CD1c-positive myeloid dendritic cell (primary cell): ENCODE measurements at regions not wholly inside any gene's neighbourhood (a gene's known extent, or its start where the extent isn't known, plus 50 kb on each side); places are given as distances from the start of the nearest gene placed in this dataset.

Experiments used
- DNase-seq: peaks from one replicate; pipeline ENCODE4 v3.0.0-alpha.2; 2016; ENCODE audit errors: extremely low spot score

- DNase-seq, result no peak
Observed at GRCh38 chr3:106214641-106215040, 345.8 kb upstream of the CBLB start.

- no peak for DNase-seq
Observed at GRCh38 chr3:106215047-106215446, 346.2 kb upstream of the CBLB start.

GRCh38 chr3:106217745-106218144 is 348.9 kb upstream of the CBLB start:
- no peak for DNase-seq

- DNase-seq, result no peak
Observed at GRCh38 chr3:106227068-106227467, 358.3 kb upstream of the CBLB start.

- no peak for DNase-seq
Observed at GRCh38 chr3:106228271-106228670, 359.5 kb upstream of the CBLB start.

- DNase-seq, result no peak
Observed at GRCh38 chr3:106229495-106230278, 360.9 kb upstream of the CBLB start.

GRCh38 chr3:106231086-106231485 is 362.3 kb upstream of the CBLB start:
- no peak for DNase-seq

- DNase-seq, result no peak
Observed at GRCh38 chr3:106232956-106233355, 364.1 kb upstream of the CBLB start.

GRCh38 chr3:106239195-106239697 is 370.4 kb upstream of the CBLB start:
- DNase-seq, result no peak

GRCh38 chr3:106241593-106241992 is 372.8 kb upstream of the CBLB start:
- no peak for DNase-seq

GRCh38 chr3:106242781-106243180 is 374.0 kb upstream of the CBLB start:
- DNase-seq, result no peak

- DNase-seq, result no peak
Observed at GRCh38 chr3:106245400-106245799, 376.6 kb upstream of the CBLB start.

- DNase-seq, result no peak
Observed at GRCh38 chr3:106247902-106248684, 379.3 kb upstream of the CBLB start.

GRCh38 chr3:106249159-106249558 is 380.3 kb upstream of the CBLB start:
- no peak for DNase-seq

GRCh38 chr3:106249981-106250380 is 381.2 kb upstream of the CBLB start:
- no peak for DNase-seq

- no peak for DNase-seq
Observed at GRCh38 chr3:106251160-106251892, 382.5 kb upstream of the CBLB start.

GRCh38 chr3:106255870-106256248 is 387.0 kb upstream of the CBLB start:
- DNase-seq, result no peak

- DNase-seq, result no peak
Observed at GRCh38 chr3:106256249-106256957, 387.6 kb upstream of the CBLB start.

GRCh38 chr3:106257172-106257571 is 388.4 kb upstream of the CBLB start:
- no peak for DNase-seq

GRCh38 chr3:106261396-106261795 is 392.6 kb upstream of the CBLB start:
- DNase-seq, result no peak

GRCh38 chr3:106261915-106262683 is 393.3 kb upstream of the CBLB start:
- no peak for DNase-seq
